Calu3 (cell line): ENCODE measurements at regions not wholly inside any gene's neighbourhood (a gene's known extent, or its start where the extent isn't known, plus 50 kb on each side); places are given as distances from the start of the nearest gene placed in this dataset.

ENCODE experiments used
- BruUV-seq: library from RNA; stranded (reverse); fragments of 400-500 nt; replicated peaks from 2 replicates; lab custom pipeline; 2021; lab: Mats Ljungman, UMichigan
- CTCF ChIA-PET: fragments of 300-600 bp; sonication (Branson Sonifier 250); formaldehyde crosslinking; loops from one replicate; lab custom pipeline; 2022; ENCODE audit warnings: antibody characterized with exemption; lab: Charles Lee
- DNase-seq: peaks from one replicate; pipeline ENCODE4 v3.0.0; 2022
- H3K27ac Mint-ChIP-seq: one replicate; pipeline ENCODE4 v1.8.0; 2022; ENCODE audit warnings: mixed read lengths; ENCODE audit not compliant: unreplicated experiment
- H3K27me3 Mint-ChIP-seq: one replicate; pipeline ENCODE4 v1.8.0; 2022; ENCODE audit warnings: mixed read lengths; ENCODE audit not compliant: unreplicated experiment
- H3K36me3 Mint-ChIP-seq: one replicate; pipeline ENCODE4 v1.8.0; 2022; ENCODE audit warnings: mild to moderate bottlenecking, moderate library complexity, mixed read lengths; ENCODE audit not compliant: insufficient read depth, unreplicated experiment
- H3K4me1 Mint-ChIP-seq: one replicate; pipeline ENCODE4 v1.8.0; 2022; ENCODE audit warnings: mild to moderate bottlenecking, low read depth, mixed read lengths; ENCODE audit not compliant: unreplicated experiment
- H3K4me3 Mint-ChIP-seq: one replicate; pipeline ENCODE4 v1.8.0; 2022; ENCODE audit warnings: mild to moderate bottlenecking, low read depth, moderate library complexity, mixed read lengths; ENCODE audit not compliant: unreplicated experiment
- H3K9me3 Mint-ChIP-seq: one replicate; pipeline ENCODE4 v1.8.0; 2022; ENCODE audit warnings: low read depth, mixed read lengths; ENCODE audit not compliant: unreplicated experiment
- CTCF ChIP-seq: fragments of 200-600 bp; IDR thresholded peaks from one replicate; pipeline ENCODE4 v1.8.0; 2022; ENCODE audit warnings: antibody characterized with exemption; ENCODE audit not compliant: unreplicated experiment
- intact Hi-C: fragments of 100-400 bp; cut with micrococcal nuclease; formaldehyde crosslinking; loops from one replicate; pipeline ENCODE4 v1.10.0; 2022; ENCODE audit not compliant: unreplicated experiment

GRCh38 chr9:29435368-29435767 is 1862.1 kb upstream of the C9orf72 start:
- Mint-ChIP-seq H3K9me3 (no peaks in the 10 kb centered on the region), H3K27me3 (peaks cover 9% of the 10 kb centered on the region), H3K36me3 (no peaks in the 10 kb centered on the region), H3K4me1 (no peaks in the 10 kb centered on the region), H3K4me3 (no peak overlapping the region), H3K27ac (no peak overlapping the region)
- TF ChIP-seq CTCF = no peak
- CTCF ChIA-PET = no interaction called here
- no TSS peak for BruUV-seq
- intact Hi-C loops = no loop called here
- no peak for DNase-seq

- Mint-ChIP-seq H3K36me3 (no peaks in the 10 kb centered on the region), H3K9me3 (no peaks in the 10 kb centered on the region), H3K27me3 (peaks cover 11% of the 10 kb centered on the region), H3K4me1 (no peaks in the 10 kb centered on the region), H3K27ac (no peak overlapping the region), H3K4me3 (no peak overlapping the region)
- no TSS peak for BruUV-seq
- DNase-seq = no peak
- CTCF ChIA-PET = no interaction called here
- intact Hi-C loops = no loop called here
- no peak for TF ChIP-seq CTCF
Observed at GRCh38 chr9:29437526-29437925, 1864.2 kb upstream of the C9orf72 start.

- intact Hi-C loops = no loop called here
- no peaks in the 10 kb centered on the region for H3K9me3 Mint-ChIP-seq
Observed at GRCh38 chr9:29439961-29440360, 1866.7 kb upstream of the C9orf72 start.

GRCh38 chr9:29440449-29440848 is 1867.2 kb upstream of the C9orf72 start:
- no TSS peak for BruUV-seq

More at GRCh38 chr9:29439961-29440360, 1866.7 kb upstream of the C9orf72 start:
- BruUV-seq = no TSS peak
- DNase-seq = no peak
- no peaks in the 10 kb centered on the region for H3K36me3 Mint-ChIP-seq
- peaks cover 11% of the 10 kb centered on the region for H3K27me3 Mint-ChIP-seq
- no peaks in the 10 kb centered on the region for H3K4me1 Mint-ChIP-seq
- no peak overlapping the region for H3K4me3 Mint-ChIP-seq
- CTCF ChIA-PET = no interaction called here
- no peak for TF ChIP-seq CTCF
- H3K27ac Mint-ChIP-seq = no peak overlapping the region

More at GRCh38 chr9:29440449-29440848, 1867.2 kb upstream of the C9orf72 start:
- intact Hi-C loops = no loop called here
- peaks cover 11% of the 10 kb centered on the region for H3K27me3 Mint-ChIP-seq
- no peaks in the 10 kb centered on the region for H3K36me3 Mint-ChIP-seq
- H3K9me3 Mint-ChIP-seq = no peaks in the 10 kb centered on the region
- TF ChIP-seq CTCF = no peak
- no peak overlapping the region for H3K4me3 Mint-ChIP-seq
- DNase-seq = no peak
- H3K4me1 Mint-ChIP-seq = no peaks in the 10 kb centered on the region
- H3K27ac Mint-ChIP-seq = no peak overlapping the region
- CTCF ChIA-PET = no interaction called here
